HL-60 (cell line): ENCODE measurements at regions not wholly inside any gene's neighbourhood (a gene's known extent, or its start where the extent isn't known, plus 50 kb on each side); places are given as distances from the start of the nearest gene placed in this dataset.
A peak's percentile ranks its signal among the peaks of the same experiment; 100 is the strongest.
"Not testable (repeated sequence)": the region's sequence is repeated elsewhere in the genome, so short reads cannot be mapped to it uniquely, and the experiment has no call there.

Experiments
- DNase-seq, 2 experiments: peaks; one replicate each; pipeline ENCODE4 v3.0.0-alpha.2; 2010 to 2020; ENCODE audit warnings: low read depth in 1 of 2, low spot score in 1 of 2
- H3K27ac ChIP-seq: fragments of 250-450 bp; sonication (Bioruptor Pico); replicated peaks from 2 replicates; pipeline ENCODE4 v1.5.1; 2020; ENCODE audit warnings: mild to moderate bottlenecking, moderate library complexity
- H3K27me3 ChIP-seq: fragments of 250-450 bp; sonication (Bioruptor Pico); 2 replicates; pipeline ENCODE4 v1.5.1; 2021; ENCODE audit warnings: mild to moderate bottlenecking, moderate library complexity; ENCODE audit not compliant: insufficient read depth, poor library complexity, severe bottlenecking
- H3K4me3 ChIP-seq: replicated peaks from 2 replicates; pipeline ENCODE4 v1.5.1; 2011; ENCODE audit warnings: mild to moderate bottlenecking, control low read depth, low read length; ENCODE audit not compliant: insufficient read depth
- CTCF ChIP-seq: IDR thresholded peaks from one replicate; pipeline ENCODE4 v1.5.1; 2011; ENCODE audit warnings: low read length, control low read depth, inconsistent platforms; ENCODE audit not compliant: insufficient read depth
- GABPA ChIP-seq: IDR thresholded peaks from 2 replicates; pipeline ENCODE4 v1.6.1; 2012; ENCODE audit warnings: low read depth
- POLR2AphosphoS5 ChIP-seq: IDR thresholded peaks from 2 replicates; pipeline ENCODE4 v1.6.1; 2012; ENCODE audit warnings: low read depth
- REST ChIP-seq: IDR thresholded peaks from 2 replicates; pipeline ENCODE4 v1.6.1; 2012; ENCODE audit warnings: low read depth; ENCODE audit not compliant: insufficient replicate concordance
- SPI1 ChIP-seq: IDR thresholded peaks from 2 replicates; pipeline ENCODE4 v1.6.1; 2012; ENCODE audit warnings: low read depth, mild to moderate bottlenecking, borderline replicate concordance

- H3K4me3 ChIP-seq, H3K27ac ChIP-seq, H3K27me3 ChIP-seq, DNase-seq: not testable (repeated sequence)
Observed at GRCh38 chrX:728639-729038, 98.0 kb downstream of the SHOX start.

GRCh38 chrX:727738-728621, 97.4 kb downstream of the SHOX start:
- Histone ChIP-seq H3K4me3 (no peak overlapping the region), H3K27ac (no peak overlapping the region), H3K27me3 (no peaks in the 10 kb centered on the region)
- TF ChIP-seq GABPA, result no peak
- no peak for TF ChIP-seq CTCF
- TF ChIP-seq SPI1, result no peak
- no peak for TF ChIP-seq REST
- no peak for TF ChIP-seq POLR2AphosphoS5
- peak in 1 of 2 experiments; percentile 14 for DNase-seq

- Histone ChIP-seq H3K4me3 (no peak overlapping the region), H3K27ac (no peak overlapping the region), H3K27me3 (no peaks in the 10 kb centered on the region)
- TF ChIP-seq GABPA (no peak), REST (no peak), CTCF (no peak), SPI1 (no peak), POLR2AphosphoS5 (no peak)
- DNase-seq, result no peak
Observed at GRCh38 chrX:725971-726370, 95.4 kb downstream of the SHOX start.

- Histone ChIP-seq H3K4me3 (no peak overlapping the region), H3K27ac (no peak overlapping the region), H3K27me3 (no peaks in the 10 kb centered on the region)
- TF ChIP-seq SPI1, result no peak
- no peak for TF ChIP-seq POLR2AphosphoS5
- no peak for TF ChIP-seq CTCF
- no peak for TF ChIP-seq GABPA
- TF ChIP-seq REST, result no peak
- DNase-seq, result no peak
Observed at GRCh38 chrX:724256-724655, 93.7 kb downstream of the SHOX start.
